ENCODE measurements at regions not wholly inside any gene's neighbourhood (a gene's known extent, or its start where the extent isn't known, plus 50 kb on each side); places are given as distances from the start of the nearest gene placed in this dataset.
A peak's percentile ranks its signal among the peaks of the same experiment; 100 is the strongest.

- peak; percentile 26 for DNase-seq
Measured at GRCh38 chr3:72265256-72266015, 480.5 kb upstream of the PROK2 start.

DNA sequence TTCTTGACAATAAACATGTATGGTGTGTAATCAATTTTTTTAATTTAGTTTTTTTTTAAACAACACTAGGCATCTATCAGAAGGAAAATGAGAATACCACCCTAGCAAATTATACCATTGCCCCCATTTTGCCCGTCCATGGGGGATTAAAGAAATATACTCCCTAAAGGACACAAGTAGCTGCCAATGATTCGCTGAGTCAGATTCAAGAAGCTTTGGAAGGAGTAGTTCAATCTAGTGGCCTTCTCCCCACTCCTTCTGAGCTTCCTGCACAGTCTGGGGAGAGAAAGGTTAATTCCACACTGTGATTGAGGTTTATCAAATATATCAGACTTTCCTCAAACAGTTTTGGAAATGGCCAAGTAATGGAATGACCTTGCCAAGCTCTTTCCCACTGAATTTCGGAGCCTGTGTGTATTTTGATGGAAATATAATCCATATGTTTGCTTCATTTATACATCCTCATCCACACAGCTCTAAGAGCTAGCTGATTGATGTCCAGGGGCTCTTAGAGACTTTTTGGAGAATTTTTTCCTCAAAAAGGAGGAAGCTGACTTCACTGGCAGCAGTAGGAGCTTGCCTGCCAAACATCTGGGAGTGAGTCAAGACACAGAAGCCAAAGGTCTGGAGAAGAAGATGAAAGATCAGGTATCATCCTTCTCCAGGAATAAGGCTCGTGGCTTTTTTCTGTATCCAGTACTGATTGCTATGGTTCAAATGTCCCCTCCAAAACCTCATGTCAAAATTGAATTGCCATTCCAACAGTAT, 478.5 kb upstream of the PROK2 start:
- DNase-seq: no peak

DNA sequence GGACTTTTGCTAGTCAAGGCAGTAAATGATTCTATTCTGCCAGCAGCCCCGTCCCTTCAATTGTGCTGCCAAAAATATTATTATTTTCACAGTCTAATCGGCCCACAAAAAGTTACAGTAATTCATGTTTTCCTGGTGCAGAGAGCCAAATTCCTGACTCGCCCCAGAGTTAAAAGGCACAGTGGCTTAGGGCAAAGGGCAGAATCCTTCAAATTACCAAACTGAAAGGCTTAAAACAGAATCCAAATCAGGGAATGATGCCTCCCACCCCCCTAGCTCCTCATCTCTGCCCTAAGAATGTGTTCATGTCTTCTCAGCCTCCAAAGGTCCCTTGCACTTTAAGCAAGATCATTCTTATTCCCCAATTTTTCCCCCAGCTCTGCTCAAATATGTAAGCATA, 477.8 kb upstream of the PROK2 start:
- no peak for DNase-seq

GRCh38 chr3:72261566-72262564, 476.9 kb upstream of the PROK2 start:
- no peak for DNase-seq

- DNase-seq: no peak
Measured at GRCh38 chr3:72260588-72260910, 475.6 kb upstream of the PROK2 start.

GRCh38 chr3:72259755-72260587, 475.0 kb upstream of the PROK2 start:
- no peak for DNase-seq

DNA sequence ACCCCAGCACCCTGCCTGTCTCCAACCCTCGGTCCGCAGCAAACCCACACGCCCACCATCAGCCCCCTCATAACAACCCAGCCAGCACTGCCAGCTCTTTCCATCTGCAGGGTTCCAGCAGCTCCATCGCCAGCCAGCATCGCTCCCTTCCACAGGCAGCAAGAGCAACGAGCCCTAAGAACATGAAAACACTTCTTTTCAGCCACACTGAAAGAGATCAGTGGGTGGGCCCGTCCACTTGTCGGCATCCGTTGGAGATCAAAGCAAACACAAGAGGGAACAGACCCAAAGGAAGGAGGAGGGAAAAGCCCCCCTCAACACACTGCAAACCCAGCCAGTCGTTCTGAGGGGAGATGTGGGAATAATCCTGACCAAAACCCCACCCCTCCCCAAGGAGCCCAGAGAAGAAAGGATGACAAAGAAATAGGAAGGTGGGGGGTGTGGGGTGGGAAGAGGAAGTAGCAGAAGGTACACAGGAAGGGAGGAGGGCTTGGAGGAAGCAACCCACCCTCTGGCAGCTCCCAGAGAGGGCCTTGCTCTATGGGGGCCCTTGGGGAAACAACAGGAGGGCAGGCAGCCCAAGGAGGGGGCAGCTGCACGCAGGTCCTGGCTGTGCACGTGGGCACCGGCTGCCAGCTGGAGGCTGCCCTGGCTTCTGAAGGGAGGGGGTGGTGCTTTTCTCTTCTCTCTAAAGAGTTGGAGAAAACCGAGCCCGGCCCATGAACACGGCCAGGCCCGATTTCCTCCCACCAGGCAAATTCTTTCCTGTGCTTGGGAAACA, 473.6 kb upstream of the PROK2 start:
- DNase-seq: no peak

- DNase-seq: no peak
Measured at GRCh38 chr3:72257738-72258137, 472.8 kb upstream of the PROK2 start.

GRCh38 chr3:72257203-72257602, 472.3 kb upstream of the PROK2 start:
- no peak for DNase-seq

GRCh38 chr3:72256716-72257115, 471.8 kb upstream of the PROK2 start:
- DNase-seq: no peak

DNA sequence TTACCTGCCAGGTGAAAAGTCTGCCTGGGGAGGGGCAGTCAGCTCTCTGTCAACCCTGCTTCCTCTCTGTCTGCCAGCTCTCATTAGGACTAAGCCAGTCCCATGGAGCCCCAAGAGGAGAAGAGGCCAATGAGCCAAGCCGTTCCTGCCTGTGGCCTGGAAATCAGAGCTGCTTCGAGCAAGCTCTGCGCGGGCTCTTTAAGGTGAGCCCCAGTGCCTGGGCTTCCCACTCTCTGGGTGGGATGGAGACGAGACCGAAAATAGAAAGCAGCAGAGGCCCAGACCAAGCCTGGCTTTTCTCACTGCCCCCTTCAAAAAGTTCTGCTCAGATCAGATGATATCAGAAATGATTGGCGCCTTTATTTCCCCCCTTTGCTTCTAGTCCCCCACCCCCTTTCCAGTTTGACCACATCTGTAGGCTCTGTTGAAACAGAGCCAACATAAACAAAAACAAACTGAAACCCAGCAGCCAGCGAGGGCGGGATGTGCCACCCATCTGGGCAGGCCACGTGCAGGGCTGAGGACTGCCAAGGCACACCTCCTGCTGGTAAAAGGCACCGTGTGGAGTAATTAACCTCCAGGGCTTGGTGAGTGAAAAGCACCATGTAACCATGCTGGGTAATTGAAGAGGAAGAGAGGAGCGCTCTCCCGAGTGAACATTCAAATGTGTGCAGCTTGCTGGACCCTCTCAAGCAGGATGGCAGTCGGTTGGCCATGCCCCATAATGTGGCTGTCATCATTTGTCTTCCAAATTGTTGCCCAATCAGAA, 471.0 kb upstream of the PROK2 start:
- no peak for DNase-seq

GRCh38 chr3:72255191-72255590, 470.2 kb upstream of the PROK2 start:
- DNase-seq: no peak

DNA sequence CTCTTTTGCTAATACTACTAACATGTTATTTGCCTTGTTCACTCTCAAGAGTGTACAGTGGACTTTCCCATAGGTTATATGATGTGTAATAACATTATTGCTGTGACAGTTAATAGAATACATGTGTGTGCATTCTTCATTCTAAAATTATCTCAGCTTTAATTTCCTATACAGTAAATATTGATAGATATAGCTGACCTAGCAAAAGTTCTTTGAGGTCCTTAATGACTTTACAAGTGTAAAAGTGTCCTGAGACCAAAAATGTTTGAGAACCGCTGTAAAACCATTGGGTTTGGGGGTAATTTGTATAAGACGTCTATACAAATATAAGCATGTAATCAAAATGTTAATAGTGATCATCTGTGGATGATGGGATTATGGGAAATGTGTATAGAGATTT, 469.5 kb upstream of the PROK2 start:
- DNase-seq: no peak

DNA sequence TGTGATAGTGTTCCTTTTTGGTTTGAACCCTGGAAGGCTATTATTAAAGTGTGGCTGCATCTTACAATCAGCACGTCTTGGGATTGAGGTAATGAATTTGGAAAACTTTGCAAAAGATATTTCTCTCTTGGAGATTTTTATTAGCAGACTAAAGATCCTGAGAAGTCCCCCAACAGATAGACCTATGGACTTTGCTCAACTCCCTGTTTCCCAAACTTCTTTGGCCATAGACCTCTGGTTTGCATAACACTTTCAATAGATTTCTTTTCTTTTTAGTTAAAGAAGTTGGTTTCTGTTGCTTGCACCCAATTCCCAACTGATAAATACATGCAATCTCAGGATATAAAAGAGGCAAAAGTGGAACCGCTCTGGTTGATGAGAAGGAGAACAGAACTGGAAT, 465.8 kb upstream of the PROK2 start:
- DNase-seq: no peak

DNA sequence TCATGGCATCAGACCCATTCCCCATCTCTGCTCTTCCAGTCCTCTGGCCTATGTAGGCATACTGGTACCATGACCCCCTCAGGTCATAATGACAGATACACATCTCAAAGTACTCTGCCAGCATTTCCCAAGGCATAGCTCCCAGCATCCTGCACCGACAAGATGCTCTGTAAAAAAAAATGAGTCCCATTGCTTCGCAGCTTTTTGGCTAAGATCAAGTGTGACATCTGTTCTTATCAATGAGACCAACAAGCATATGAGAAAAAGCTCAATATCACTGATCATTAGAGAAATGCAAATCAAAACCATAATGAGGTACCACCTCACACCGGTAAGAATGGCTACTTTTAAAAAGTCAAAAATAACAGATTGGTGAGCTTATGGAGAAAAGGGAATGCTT, 463.9 kb upstream of the PROK2 start:
- DNase-seq: no peak

GRCh38 chr3:72248389-72248761, 463.4 kb upstream of the PROK2 start:
- DNase-seq: no peak

- DNase-seq: no peak
Measured at GRCh38 chr3:72247645-72248388, 462.9 kb upstream of the PROK2 start.

DNA sequence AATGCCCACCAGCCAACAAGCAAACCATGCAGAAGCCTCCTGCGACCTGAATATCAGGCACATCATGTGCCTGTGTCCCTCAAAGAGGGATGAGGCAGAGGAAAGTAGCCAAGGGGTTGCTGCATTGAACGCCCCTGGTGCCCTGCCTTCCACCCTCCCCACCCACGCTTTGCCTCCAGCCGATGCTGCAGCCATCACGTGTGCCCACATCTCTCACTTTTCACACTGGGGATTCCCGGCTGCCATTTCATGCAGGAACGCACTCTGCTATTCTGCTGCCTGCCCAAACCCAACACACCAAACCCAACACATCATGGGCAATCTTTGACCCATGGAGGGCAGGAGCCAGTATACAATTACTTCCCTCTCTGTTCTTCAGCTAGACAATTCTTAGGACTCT, 462.2 kb upstream of the PROK2 start:
- no peak for DNase-seq

- DNase-seq: no peak
Measured at GRCh38 chr3:72246685-72247084, 461.7 kb upstream of the PROK2 start.

- no peak for DNase-seq
Measured at GRCh38 chr3:72245183-72245811, 460.3 kb upstream of the PROK2 start.

Data from inflammatory macrophage treated with lipopolysaccharide for 4 hours (primary cell).